ENCODE measurements at regions not wholly inside any gene's neighbourhood (a gene's known extent, or its start where the extent isn't known, plus 50 kb on each side); places are given as distances from the start of the nearest gene placed in this dataset.

DNA sequence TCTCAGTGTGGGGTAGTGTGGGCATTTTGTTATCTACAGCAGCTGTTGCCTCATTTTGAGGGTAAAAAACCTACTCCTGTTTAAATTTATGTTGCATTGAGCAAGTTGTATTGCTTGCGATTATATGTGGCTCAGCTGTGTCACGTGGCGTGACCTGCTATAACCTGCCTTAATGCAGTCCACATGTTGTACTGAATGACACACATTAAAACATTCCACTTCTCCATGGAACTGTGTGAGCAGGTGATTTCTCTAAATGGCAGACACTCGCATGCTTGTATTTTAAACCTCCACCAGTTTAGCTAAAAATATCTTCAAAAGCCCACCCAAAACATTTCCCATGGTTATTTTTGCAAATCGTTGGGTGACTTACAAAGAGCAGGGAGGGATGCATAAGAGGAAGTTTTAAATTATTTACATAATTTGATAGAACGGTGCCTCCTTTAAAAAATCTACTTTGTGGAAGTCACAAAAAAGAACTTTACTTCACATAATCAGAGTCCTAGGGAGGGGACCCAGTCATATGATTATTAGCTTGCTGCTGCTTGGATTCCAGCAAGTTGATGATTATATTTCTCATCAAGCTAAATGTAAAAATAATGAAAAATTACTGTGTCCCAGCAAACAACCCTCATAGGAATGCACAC is 163.3 kb upstream of the ZEB2 start:
- TF ChIP-seq NANOG (IDR thresholded peaks at IDR 0.05; ENCODE audit: borderline replicate concordance) (no peak), POLR2AphosphoS5 (IDR thresholded peaks at IDR 0.05; ENCODE audit: low read depth) (no peak)

Measured in GM23338 (cell line).